Stimulated activated CD4-positive, alpha-beta T cell treated with anti-CD3 and anti-CD28 coated beads, Interleukin-12 subunit alpha, Interleukin-12 subunit beta, amount 100 ng/mL, for 24 hours (primary cell): ENCODE measurements at regions not wholly inside any gene's neighbourhood (a gene's known extent, or its start where the extent isn't known, plus 50 kb on each side); places are given as distances from the start of the nearest gene placed in this dataset.
"Not testable (repeated sequence)": the region's sequence is repeated elsewhere in the genome, so short reads cannot be mapped to it uniquely, and the experiment has no call there.

Experiments
- DNase-seq, 2 experiments: peaks; one replicate each; pipeline ENCODE4 v3.0.0-alpha.2; 2020; ENCODE audit warnings: low read depth in 2 of 2

DNA sequence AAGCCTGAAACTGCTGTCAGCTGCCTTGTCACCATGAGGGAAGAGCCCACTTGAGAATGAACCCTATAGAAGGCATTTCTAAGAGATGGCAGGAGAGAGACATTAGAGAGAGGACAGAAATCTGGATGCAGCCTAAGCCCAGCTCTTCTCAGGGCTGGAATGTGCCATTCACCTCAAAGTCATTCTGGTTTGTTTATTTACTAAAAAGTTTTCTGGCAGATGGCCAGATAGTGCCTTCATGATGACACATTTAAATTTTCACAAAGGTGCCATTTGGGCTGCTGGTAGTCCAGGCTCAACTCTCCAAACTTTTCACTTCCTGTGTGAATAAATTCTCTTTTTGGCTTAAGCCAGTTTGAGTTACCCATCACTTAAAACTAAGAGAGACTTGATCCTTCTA, 144.6 kb upstream of the ZNF366 start:
- no peak for DNase-seq

- DNase-seq = no peak
Measured at GRCh38 chr5:72651109-72651508, 143.9 kb upstream of the ZNF366 start.

GRCh38 chr5:72649449-72649848, 142.2 kb upstream of the ZNF366 start:
- DNase-seq = no peak

GRCh38 chr5:72648480-72648879, 141.3 kb upstream of the ZNF366 start:
- DNase-seq = no peak

GRCh38 chr5:72647806-72648205, 140.6 kb upstream of the ZNF366 start:
- no peak for DNase-seq

DNA sequence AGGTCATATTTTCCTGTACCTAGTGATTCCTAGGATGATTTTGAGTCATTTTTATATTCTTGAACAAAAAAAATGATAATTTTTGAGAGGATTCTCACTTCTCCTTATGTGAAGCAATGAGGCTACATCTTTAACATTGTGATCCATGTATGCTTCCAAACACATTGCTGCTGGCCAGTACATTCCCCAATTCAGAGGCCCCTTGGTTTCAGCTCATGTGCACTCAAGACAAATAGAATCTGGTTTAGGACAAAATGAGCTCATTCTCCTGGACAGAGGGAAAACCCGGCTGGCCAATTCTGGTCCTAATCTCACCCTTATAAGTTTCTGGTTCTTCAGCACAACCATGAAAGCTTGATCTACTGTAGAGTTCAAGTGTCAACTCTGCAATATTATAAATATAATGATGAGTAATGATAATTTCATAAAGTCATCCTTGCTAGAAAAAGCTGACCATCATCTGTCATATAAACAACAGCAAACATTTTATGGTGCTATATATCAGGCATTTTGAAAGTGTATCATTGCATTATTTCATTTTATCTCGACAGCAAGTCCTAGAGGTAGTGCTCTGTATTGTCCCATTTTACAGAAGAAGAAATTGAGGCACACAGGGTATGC, 139.1 kb upstream of the ZNF366 start:
- no peak for DNase-seq

DNA sequence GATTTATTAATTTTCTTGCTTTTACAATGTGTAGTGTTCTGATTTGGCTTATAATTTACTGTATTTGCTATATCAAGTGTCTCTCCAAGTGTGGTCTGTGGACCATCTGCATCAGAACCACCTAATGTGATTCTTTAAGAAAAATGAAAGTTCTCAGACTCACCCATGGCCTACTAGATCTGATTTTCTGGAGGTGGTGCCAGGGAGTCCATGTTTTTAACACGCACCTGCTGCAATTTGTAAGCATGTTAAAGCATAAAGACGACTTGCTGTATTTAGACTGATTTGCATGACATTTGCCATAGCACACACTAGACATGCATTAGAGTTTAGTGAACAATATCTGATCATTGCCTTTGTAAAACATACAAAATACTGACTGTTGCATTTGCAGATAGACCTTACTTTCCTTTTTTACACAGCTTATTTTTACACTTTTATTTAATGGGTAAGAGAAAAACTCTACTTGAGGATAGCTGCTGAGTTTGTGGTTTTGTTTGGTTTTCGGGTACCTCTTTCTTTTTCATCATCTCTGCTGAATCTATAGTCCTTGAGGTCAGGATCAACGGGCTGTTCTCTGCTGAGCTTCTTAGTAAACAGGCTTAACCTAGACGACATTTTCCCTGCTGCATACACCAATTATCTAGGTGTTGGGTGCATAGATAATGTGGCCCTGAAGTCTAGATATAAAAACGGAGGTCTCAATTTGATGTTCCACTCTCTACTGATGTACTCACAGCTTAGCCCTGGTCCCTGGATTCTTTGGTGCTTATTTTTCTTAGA, 138.0 kb upstream of the ZNF366 start:
- DNase-seq = no peak

GRCh38 chr5:72644296-72644695, 137.1 kb upstream of the ZNF366 start:
- DNase-seq = no peak

DNA sequence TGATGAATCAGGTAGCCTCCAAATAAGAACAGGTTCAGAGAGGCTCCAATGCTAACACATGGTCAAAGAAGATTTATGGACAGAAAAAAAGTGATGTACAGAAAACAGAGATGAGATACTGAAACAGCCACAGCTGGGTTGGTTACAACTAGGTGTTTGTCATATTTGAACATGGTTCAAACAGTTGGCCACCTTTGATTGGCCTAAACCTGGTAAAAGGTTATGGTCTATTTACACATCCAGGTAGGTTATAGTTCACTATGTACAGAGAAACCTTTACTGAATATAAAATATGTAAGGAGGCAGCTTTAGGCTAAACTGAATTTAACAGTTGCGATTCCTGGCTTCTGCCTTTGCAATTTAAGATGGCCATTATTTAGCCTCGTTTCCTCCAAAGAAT, 134.0 kb upstream of the ZNF366 start:
- DNase-seq = no peak

- no peak for DNase-seq
Measured at GRCh38 chr5:72637058-72637457, 129.8 kb upstream of the ZNF366 start.

DNA sequence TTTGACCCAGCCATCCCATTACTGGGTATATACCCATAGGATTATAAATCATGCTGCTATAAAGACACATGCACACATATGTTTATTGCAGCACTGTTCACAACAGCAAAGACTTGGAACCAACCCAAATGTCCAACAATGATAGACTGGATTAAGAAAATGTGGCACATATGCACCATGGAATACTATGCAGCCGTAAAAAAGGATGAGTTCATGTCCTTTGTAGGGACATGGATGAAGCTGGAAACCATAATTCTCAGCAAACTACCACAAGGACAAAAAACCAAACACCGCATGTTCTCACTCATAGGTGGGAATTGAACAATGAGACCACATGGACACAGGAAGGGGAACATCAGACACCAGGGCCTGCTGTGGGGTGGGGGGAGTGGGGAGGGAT, 129.4 kb upstream of the ZNF366 start:
- DNase-seq = not testable (repeated sequence)

GRCh38 chr5:72634444-72634843, 127.2 kb upstream of the ZNF366 start:
- DNase-seq = no peak

DNA sequence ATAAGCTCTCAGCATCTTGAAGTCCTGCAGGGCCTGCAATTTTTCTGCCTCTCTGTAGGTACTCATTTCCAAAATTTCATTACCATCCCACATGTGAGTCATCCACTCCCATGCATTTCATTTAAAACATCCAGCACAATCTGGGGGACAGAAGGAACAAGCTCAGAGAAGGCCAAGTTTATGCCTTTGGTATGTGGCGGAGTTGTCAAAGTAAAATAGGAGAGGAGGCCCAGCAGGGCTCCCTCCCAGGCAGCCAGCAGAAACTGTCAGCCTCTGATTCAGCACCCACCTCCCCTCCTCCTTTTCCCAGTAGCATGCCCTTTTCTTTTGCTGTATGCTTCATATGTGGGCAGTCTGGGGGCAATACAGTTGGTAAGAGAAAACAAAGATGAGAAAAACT, 126.4 kb upstream of the ZNF366 start:
- no peak for DNase-seq

DNA sequence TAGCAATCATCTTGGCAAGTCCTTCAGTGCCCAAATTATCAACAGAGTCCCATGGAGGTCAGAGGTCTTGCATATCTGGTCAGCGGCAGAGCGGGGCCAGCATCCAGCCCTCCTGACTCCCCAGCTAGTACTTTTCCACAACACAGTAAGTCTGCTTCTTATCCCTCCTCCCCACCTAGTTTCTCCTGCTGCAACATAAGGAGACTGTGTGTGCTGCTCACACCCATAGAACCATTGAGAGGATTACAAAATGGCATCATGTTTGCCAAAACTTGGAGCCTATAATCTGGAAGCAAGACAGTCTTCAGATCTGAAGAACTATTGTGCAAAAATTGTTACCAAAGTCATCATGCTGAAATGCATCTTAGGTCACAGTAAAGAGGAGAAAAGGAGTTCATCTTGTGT, 125.8 kb upstream of the ZNF366 start:
- DNase-seq = no peak

DNA sequence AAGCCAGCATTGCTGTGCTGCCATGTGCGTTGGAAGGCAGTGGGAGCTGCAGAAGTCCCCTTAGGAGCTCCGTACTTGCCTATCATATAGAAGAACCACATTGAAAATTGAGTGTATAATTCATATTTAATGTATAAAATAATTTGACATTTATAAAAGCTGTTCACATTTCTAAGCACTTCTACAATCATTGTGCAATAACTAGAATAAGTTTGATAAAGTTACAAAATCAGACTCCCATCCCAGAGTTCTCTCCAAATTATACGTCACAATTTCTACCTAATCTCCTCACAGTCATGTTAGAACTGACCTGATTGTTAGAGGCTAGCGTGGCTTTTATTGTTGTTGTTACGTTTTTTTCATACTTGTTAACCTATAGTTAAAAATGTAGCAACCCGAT, 123.5 kb upstream of the ZNF366 start:
- DNase-seq = no peak

DNA sequence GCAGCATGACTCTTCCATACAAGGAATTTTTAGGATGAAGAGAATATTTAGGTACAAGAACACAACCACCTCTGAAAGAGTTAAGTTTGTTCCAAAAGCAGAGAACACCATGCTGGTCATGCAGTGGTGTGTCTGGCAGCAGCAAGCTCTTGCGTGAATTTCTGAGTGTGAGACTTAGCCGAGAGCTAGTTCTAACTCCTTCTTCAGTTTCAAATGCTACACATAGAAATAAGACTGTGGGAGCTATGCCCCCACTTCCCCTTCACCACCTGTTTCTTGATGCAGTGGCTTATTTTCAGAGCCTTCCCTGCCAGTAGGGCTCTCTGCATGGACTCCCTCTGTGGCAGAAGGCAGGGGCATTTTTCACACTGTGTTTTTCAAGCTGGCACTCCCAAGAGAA, 122.9 kb upstream of the ZNF366 start:
- no peak for DNase-seq

DNA sequence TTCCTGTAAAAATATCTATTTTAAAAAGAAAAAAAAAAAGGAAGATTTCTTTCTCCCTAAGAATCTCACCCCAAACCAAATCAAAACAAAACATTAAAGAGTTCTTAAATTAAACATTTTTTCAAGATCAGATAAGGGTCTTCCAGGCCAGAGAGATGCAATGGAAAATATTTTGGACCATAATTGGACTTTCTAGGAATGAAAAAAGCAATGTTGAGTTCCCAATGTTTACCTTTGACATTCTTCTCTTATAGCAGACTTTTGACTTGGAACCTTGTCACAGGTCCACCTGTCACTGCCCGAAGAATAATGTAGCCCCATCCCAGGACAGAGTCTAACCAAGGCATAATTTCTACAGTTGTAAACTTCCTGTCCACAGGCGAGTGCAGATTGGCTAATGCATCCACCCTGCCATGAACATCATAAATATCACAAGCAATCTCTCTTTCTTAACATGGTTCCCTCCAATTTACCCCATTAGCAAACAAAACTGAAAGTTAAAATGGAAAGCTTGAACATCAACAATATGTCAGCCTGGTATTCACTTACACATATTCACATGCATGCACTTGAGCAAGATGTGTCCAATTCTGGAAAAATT, 121.7 kb upstream of the ZNF366 start:
- DNase-seq = no peak

DNA sequence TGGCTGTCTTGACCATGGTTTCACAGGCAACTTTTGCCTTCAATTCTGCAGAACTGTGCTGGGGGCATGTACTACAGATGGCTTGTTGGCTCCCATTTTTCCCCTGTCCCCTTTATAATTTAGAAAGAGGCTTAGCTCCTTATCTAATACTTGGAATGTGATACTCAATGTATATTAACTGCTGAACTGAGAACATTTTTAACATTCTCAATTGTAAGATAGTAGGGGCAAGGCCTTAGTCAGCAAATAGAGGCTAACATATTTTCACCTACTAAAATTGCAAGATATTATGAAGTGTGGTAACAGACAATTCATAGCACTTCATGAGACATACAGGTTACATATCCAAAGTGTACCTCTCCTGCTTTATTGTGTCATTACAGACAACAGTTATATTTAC, 118.1 kb upstream of the ZNF366 start:
- DNase-seq = no peak

DNA sequence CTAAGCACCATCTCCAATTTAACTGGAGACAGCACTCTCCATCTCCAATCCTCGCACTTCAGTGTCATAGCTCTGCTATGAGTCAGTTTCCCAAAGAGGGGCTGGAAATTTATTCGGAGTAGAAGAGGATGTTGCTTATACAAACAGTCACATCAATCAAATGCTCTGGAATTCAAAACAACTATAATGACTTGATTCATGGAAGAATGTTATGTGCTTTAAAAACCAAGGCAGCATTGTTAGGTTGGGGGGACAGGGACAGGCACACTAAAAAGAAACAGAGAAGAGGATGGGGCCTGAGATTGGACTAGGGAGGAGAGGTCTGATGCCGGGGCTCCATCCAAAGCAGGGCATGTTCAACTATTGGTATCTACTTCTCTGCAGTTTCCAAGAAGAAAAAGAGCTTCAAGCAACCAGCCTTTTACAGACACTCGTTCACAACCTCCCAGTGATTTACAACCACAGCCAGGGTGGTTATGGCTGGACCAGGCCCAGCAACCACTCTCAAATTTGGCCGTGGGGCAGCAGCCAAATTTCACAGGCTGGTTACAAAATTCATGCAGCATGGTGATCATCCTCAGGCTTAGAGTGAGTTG, 117.5 kb upstream of the ZNF366 start:
- DNase-seq = no peak

GRCh38 chr5:72623936-72624335, 116.7 kb upstream of the ZNF366 start:
- DNase-seq = no peak

DNA sequence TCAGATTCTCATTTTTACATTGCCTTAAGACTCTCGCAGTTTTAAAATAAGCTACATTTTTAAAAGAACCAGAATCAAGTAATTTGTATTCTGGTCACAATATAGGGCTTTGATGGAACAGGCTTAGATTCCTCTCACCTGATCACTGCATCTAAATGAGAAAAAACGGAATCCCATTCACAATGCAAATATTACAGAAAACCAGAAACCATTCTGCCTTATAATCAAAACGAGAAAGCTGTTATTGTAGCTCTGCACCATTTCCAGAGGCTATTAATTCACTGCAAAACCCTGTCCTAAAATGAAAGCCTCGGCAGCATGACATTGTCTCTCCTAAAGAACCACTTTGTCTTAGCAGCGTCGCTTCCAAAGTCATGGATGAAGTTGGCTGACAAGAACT, 116.1 kb upstream of the ZNF366 start:
- no peak for DNase-seq

- DNase-seq = no peak
Measured at GRCh38 chr5:72622170-72622760, 115.1 kb upstream of the ZNF366 start.

DNA sequence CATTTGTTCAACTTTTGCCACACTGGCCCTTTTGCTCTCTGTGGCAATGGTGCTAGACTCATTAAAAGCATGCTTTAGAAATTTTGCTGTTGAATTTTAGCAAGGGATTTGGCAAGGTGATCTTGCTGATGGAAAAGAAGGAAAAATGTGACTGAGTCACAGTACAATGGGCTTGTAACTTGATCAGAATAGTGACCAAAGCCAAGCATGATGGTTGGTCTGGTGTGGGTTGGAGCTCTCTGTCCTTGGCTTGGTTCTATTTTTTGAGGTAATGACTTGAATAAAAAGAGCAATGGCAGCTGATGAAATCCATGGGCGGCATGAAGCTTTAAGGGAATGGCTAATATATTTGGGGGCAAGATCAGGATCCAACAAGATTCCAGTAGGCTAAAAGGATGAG, 114.4 kb upstream of the ZNF366 start:
- no peak for DNase-seq
